HG02852 (cell line): ENCODE measurements at regions not wholly inside any gene's neighbourhood (a gene's known extent, or its start where the extent isn't known, plus 50 kb on each side); places are given as distances from the start of the nearest gene placed in this dataset.
"Not testable (repeated sequence)": the region's sequence is repeated elsewhere in the genome, so short reads cannot be mapped to it uniquely, and the experiment has no call there.

Experiments
- ATAC-seq: cut with Tn5 transposase; IDR thresholded peaks from one replicate; pipeline ENCODE4 v1.9.1; 2021; ENCODE audit warnings: mild to moderate bottlenecking, moderate library complexity; ENCODE audit not compliant: unreplicated experiment

- ATAC-seq, result no peak
These were observed 305.9 kb upstream of the G2E3 start for GRCh38 chr14:30252783-30253674.

- ATAC-seq, result no peak
These were observed 302.3 kb upstream of the G2E3 start for GRCh38 chr14:30256627-30257026.

GRCh38 chr14:30257946-30258661 is 300.9 kb upstream of the G2E3 start:
- no peak for ATAC-seq

- no peak for ATAC-seq
These were observed 297.9 kb upstream of the G2E3 start for GRCh38 chr14:30260833-30261607.

DNA sequence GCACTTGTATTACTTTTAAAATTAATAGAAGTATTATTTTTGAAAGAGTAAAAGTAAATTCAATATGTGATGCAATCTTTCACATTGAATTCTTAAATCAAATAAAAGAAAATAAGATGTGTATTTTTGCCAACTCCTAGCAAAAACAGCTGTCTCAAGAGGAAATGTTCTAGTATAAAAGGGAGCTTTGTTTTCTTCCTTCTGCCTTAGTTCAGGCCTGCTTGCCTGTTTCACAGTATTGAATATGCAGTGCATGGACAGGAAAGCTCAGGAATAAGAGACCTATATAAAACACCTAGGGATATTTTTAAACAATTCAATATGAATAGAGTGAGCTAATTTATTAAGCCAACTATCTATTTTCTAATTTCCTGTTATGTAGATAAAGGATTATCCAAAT is 294.8 kb upstream of the G2E3 start:
- ATAC-seq, result no peak

- ATAC-seq, result no peak
These were observed 292.7 kb upstream of the G2E3 start for GRCh38 chr14:30266290-30266689.

DNA sequence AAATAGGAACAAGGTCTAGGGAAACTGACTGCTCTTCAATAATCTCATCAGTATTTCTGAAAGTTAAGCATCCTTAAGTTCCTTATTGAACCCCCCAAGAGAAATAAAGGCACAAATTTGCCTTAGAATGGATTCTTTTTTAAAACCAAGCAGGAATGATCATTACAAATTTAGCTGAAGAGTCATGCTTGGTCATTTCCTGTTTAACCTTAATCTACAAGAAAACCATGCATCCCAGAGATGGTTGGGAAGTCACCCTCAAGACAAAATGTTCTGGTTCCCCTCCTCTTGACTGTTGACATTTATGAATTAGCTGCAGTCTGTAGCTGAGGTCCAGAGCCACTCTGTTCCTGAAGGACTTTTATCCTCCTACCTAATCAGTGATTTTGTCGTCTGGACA is 291.8 kb upstream of the G2E3 start:
- no peak for ATAC-seq

DNA sequence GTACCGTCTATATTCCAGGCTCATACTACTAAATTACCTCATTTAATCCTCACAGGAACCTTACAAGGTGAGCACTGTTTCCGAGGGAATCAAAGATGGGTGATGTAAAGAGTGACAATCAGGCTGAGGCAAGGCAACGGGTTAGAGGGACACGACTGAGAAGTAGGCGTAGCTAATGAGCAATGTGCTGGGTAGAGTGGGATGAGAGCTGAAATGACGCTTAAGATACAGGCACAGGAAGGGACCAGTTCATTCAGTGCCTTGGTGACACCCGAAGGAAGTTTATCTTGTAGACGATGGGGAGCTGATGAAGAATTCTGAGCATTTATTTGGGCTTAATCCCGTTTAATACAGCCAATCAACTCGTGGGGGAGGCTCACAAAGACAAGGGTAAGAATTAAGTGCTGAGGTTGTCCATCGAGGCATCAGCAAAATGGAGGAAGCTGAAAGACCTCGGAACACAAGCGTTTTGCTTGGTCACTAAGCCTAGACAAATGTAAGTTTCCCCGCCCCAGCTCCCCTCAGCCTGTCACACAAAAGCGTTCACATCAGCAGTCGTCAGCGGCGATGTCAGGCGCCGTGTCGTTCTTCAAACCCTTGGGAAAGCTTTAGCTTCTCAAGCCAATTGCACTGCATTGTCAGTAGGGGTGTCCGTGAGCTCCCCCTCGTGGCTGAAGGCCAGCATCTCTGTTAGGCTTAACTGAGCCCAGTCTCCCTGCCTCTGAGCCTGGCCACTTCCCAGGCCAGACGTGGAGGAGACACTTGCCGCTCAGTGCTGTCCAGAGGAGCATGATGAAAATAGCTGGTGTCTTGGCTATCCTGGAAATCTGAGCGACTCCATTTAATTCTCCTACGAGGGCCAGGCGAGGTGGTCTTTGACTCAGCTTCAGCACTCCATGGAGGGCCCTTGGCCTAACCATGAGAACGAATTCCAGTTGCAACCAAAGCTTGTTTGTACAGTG is 288.5 kb upstream of the G2E3 start:
- ATAC-seq, result peak; percentile 100

DNA sequence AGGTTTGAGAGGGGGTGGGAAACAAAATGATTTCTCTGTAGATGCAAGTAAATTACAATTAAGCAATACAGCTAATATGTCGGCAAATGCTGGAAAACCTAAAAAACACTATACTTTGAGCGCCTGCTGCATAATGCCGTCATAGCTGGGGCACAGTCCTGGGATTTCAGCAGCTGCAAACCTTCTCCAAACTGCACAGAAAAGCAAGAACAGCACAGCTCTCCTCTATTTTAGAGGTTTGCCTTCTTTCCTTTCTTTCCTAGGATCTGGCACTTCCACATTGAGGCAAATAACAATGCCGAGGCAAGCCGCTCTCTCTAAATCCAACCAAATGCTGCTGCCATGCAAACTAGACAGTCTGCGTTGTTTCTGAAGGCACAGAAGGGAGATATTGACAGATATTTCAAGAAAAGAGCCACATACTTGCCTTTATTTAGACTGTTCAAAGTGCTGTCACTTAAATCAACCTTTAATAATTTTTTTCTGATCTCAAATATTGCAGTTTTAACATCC is 287.1 kb upstream of the G2E3 start:
- no peak for ATAC-seq

DNA sequence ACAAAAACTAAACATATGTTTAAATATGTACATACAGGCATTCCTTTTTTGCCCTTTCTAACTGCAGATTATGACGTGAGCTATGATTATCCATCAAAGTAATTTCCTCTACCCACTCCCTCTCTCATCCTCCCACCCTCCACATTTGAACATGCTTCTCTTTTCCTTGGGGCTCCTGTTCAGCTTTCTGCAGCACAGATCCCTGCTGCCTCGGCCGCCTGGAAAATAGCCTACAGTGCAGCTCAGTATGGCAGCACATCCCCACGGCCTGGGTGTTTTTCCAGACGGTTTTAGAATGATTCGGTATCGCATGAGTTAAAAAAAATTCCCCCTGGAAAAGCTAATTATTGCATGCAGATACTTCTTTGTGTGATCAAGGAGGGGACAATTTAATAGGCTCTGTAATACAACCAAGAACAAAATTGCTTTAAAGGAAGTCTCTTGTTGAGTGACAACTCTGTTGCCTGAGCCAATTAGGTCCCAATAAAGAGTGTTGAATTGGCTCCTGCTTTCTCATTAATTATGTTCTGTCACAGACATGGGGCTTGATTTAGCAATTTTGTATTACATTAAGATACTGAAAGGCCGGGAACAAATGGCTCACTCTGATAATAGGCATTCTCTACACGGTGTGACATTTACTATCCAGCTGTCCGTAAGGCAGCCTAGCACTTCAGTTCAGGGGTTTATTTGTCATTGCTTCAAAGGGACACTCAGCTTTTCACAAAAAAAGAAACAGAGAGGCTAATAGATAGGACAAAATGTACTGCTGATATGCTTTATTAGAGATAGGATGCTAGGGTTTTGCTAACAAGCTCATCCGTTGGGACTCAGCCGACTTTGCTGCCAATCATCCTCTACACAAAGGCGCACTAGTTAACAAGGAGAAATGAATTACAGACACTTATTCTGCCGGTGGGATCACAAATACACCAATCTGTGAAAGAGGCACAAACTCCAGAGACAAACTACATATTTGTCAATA is 285.8 kb upstream of the G2E3 start:
- no peak for ATAC-seq

GRCh38 chr14:30275604-30276003 is 283.4 kb upstream of the G2E3 start:
- no peak for ATAC-seq

- ATAC-seq, result peak; percentile 51
These were observed 281.7 kb upstream of the G2E3 start for GRCh38 chr14:30277268-30277667.

GRCh38 chr14:30278856-30279255 is 280.1 kb upstream of the G2E3 start:
- not testable (repeated sequence) for ATAC-seq

DNA sequence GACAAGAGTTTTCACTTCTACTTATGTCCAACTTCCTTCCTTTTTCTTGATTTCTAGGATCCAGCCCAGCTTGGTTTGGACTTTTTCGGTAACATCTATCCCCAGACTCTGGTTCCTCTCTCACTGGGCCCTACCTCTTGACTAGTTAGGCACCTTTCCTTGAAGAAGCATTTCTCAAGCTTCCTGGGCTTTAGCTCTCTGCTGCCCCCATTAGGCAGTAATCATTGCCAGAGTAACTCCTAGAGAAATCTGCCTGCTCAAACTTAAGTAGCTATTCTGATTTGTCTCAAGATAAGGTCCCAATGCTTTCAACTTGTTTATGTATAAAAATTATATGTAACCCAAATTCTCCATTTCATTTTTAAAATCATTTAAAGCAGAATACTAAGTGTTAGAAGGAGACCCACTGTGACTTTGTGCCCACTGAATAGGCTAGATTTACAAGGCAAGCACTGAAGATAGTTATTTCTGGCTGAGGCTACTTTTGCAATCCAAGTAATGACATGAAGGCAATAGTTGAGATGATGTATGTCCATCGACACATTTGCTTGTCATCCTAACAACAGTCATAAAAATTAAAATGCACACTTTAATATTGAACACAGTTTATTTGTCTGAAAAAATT is 275.0 kb upstream of the G2E3 start:
- peak; percentile 45 for ATAC-seq

- no peak for ATAC-seq
These were observed 274.1 kb upstream of the G2E3 start for GRCh38 chr14:30284808-30285207.

- no peak for ATAC-seq
These were observed 271.1 kb upstream of the G2E3 start for GRCh38 chr14:30287579-30288445.

DNA sequence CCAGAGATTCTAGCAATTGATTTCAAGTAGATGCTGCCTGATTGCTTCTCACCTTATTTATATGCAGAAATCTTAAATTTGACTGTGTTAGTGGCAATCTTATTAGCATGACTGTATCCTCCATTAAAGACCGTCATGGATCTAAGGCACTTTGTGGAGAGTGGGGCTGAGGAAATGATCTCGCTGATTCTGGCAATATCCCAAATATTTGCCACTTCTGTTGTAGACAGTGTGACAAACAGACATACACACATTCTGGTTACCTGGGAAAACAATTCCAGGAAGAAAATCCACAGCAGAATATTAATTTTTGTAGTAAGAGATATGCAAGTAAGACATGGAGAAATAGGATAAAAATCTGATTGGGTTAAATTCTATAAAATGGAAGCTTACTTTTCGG is 269.0 kb upstream of the G2E3 start:
- ATAC-seq, result no peak
